ENCODE measurements at regions not wholly inside any gene's neighbourhood (a gene's known extent, or its start where the extent isn't known, plus 50 kb on each side); places are given as distances from the start of the nearest gene placed in this dataset.
"Not testable (repeated sequence)": the region's sequence is repeated elsewhere in the genome, so short reads cannot be mapped to it uniquely, and the experiment has no call there.

DNA sequence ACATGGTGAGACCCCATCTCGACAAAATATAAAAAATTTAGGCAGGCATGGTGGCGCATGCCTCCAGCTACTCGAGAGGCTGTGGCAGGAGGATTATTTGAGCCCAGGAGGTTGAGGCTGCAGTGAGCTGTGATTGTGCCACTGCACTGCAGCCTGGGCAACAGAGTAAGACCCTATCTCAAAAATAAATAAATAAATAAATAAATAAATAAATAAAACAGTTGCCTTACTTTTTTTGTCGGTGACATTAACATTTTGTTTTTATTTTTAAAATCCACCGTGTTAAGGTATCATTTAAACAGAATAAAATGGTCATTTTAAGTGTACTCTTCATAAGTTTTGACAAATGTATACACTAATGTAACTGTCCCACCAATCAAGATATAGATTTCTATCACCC is 57.0 kb downstream of the RASL11A start:
- no peak for DNase-seq (ENCODE audit: low read depth)

DNA sequence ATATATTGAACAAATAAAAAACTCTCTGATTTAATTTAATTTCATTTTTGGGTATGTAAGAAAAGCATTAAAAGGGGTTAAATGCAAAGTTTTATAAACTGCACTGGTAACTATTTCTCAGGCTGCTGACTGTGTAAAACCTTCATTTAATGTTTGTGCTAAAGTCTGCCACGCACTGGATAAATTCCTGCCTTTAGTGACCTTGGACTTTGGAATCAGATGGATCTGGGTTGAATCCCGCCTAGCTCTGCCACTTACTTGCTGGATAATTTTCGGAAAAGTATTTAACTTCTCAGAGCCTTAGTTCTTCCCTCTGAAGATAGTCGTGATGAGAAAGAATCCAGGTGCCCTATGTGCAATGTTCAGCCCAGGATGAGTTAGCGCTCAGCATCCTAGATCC is 58.6 kb downstream of the RASL11A start:
- no peak for DNase-seq (ENCODE audit: low read depth)

DNA sequence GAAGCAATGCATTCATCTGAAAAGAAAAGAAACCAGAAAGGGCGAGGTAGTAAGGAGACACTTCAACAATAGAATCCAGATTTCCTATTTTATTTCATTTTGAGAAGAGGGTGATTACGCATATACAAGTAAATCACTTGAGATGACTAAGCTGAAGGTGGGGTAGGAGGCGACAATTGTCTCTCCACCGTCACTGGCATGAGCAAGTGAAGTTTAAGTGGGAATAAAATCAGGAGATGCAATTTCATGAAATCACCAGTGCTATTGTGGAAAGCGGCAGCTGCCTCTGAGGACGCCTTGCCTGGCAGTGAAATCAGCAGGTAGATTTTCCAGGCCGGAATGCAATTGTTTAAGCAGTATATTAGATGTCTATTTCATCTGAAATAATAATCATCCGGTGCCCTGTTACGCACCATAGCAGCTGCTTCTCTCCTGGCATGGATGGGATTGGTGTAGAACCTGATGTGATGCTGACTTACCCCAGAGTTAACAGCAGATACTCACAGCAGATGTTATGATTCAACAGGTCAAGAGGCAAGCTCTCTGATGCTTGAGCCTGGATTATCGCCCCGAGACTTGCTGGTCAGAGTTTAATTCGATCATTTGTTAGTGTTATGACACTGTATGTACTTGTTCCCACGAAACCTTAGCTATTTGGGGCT is 64.3 kb downstream of the RASL11A start:
- no peak for DNase-seq (ENCODE audit: low read depth)

DNA sequence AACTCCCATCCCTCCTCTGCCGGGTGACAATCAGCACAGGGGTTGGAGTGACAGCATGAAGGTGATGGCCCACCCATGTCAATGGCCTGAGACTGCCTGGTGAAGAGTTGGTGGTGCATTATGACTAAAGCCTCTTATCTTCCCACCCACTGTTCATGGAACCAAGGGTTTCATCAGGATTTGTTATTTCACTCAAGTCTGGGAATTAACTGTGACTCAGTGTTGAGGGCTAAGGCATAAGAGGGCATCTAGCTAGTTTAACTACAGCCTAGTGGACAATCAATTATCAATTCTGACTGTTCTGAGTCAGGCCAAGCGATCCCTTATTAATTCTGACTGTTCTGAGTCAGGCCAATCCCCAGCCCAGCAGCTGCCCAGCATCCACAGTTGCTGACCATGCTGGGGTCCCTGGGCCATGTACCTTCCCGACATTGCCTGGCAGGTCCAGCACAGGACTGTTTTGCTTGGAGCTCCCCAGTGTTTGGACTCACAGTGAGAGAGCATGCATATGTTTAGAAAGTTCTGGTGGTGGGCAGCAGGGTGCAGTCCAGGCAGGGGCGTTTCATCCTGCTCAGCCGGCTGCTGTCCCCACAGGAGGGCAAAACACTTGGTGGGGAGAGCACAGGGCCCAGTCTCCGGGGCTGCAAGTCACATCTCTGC is 65.5 kb downstream of the RASL11A start:
- DNase-seq (ENCODE audit: low read depth): no peak

DNA sequence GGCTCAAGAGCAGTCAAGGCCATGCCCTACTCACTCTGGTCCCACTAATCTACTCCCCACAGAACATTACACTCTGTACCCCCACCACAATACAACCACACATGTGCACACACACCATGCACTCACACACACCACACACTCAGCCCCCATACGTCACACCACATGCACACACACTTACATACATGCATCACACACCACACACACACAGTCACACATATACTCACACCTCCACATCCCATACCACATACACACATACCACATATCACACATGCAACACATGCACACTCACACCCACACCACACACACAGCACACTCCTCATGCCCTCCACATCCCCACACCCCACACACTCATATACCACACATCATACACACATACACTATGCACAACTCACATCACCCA is 67.6 kb downstream of the RASL11A start:
- DNase-seq (ENCODE audit: low read depth): no peak

DNA sequence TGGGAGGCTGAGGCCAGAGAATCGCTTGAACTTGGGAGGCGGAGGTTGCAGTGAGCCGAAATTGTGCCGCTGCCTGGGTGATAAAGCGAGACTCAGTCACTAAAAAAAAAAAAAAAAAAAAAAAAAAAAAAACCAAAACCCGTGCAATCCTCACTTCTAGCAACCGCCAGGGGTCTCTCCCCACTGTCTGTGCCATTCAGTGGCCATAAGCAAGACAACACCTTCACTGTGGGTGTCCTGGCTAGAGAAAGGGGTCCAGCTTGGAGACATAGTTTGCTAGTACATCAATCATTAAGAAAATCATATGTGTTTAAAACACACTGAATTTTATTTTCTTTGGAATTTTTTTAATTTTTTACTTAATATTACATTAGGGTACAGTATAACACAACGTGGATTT is 68.2 kb downstream of the RASL11A start:
- no peak for DNase-seq (ENCODE audit: low read depth)

DNA sequence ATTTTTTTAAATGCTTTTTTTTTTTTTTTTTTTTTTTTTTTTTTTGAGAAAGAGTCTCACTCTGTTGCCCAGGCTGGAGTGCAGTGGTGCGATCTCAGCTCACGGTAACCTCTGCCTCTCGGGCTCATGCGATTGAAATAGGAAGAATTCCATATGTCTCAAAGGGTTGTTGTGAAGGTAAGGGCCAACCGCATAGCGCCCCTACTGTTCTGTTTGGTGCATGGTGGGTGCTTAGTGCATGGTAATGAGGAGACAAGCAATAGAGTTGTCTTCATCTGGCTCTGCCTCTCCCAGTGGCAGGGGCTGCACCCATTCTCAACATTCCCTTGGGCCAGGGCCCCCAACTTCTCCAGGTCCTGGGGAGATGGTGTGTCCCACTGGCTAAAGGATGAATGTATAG is 68.7 kb downstream of the RASL11A start:
- DNase-seq (ENCODE audit: low read depth): no peak

DNA sequence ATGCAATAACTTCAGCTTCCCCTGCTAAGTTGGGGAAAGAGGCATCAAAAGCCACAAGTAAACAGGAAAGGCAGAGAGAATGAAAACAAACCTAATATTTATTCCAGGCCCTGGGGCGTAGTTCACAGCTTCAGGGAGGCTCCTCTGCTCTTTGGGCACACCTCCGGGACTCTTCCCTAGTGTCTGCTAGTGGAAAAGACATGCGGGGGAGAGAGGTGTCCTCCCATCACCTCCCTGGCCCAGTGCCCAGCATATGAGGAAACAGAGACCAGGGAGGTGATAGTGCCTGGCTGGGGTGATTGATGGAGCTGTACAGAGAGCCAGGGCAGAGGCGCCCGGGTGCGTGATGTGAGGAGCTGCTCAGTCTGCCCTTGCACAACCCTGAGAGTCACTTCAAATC is 71.0 kb downstream of the RASL11A start:
- no peak for DNase-seq (ENCODE audit: low read depth)

DNA sequence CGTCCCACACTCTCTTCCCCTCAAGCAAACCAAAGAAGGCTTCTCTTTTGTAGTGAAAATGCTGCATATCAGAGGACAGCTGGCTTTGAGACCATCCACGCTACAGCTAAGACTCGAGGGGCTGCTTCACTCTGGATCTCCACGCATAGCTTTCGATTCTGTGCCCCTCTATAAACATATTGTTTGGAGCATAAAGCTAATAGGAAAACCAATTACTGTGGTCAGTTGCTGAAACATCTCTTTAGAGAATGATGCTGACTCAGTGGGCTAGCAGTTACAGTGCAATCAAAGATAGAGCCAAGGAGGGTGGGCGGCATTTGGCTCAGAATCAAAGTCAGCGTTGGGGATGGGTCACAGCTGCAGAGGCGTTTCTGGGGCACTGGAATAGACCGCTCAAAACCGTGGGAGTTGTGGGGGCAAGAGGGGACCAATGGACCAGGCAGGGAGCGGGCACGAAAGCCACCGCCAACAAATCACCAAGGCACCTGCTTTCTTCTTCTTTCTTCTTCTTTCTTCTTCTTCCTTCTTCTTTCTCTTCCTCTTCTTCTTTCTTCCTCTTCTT is 76.7 kb downstream of the RASL11A start:
- DNase-seq (ENCODE audit: low read depth): no peak

DNA sequence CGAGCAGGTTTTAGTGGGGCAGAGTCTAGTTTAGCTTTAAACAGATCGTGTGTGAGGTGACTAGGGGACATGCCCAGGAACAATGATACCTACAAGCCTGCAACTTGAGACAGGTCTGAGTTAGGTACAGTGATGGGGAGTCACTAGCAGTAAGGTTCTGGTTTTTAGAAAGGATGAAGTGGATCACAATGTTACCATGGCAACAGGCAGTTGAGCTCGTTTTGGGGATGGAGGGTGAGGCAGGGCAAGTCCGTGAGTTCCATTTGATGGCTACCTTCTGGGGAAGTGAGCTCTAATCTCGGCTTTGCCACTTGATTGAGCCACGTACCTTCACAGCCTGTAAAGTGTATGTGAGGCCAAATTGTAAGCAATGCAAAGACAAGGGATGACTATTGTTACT is 76.0 kb upstream of the GTF3A start:
- DNase-seq (ENCODE audit: low read depth): no peak

DNA sequence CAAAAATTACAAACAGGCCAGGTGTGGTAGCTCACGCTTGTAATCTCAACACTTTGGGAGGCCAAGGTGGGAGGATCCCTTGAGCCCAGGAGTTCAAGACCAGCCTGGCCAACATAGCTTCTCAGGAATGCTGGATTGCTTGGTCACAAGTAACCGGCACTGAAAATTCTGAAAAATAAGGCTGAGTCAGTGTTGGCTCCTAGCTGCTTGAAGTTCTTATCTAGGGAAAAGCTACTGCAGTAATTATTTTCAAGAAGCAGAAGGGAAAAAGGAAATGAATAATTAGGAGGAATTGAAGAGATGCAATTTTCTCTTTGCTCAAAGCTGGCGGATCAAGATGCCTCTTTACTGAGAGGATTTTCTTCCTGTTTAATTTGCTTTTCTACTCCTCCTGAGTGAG is 75.0 kb upstream of the GTF3A start:
- DNase-seq (ENCODE audit: low read depth): no peak

DNA sequence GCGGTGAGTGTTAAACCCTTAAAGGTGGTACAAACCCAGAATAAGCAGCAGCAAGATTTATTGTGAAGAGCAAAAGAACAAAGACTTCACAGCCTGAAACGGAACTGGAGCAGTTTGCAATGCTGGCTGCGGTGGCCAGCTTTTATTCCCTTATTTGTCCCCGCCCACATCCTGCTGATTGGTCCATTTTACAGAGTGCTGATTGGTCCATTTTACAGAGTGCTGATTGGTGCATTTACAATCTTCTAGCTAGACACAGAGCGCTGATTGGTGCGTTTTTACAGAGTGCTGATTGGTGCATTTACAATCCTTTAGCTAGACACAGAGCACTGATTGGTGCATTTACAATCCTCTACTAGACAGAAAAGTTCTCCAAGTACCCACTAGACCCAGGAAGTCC is 73.6 kb upstream of the GTF3A start:
- not testable (repeated sequence) for DNase-seq (ENCODE audit: low read depth)

DNA sequence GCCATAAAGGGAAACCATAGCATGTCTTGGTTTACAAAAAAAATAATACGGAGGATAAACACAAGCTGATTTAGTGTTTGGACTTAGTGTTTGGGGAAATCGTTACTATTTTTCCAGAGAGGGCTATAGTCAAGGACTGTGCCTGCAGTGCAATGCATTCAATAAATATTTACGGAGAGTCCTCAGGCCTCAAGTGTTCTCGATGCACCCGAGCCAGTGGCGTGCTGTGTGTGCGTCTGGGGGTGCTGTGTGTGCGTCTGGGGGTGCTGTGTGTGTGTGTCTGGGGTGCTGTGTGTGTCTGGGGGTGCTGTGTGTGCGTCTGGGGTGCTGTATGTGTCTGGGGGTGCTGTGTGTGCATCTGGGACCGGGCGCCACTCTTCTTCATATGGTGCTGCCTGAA is 71.7 kb upstream of the GTF3A start:
- DNase-seq (ENCODE audit: low read depth): no peak

DNA sequence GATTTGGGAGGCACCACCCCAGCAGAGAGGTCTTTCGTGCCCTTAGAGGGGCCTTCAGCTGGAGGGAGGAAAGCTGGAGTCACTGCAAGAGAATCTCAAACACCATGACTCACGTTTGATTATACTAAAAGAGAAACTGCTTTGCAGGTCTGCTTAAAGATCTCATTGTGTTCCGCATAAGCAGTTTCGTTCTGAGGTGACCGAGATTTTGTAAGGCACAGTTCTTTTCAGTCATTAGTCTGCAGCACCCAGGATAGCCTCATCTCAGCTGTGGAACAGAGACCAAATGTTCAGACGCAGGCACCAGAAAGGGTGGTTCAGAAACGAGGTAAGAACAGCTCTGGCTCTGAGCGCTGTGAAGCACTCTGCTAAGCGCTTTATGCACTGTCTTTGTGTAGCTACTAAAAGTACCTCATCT is 71.2 kb upstream of the GTF3A start:
- no peak for DNase-seq (ENCODE audit: low read depth)

DNA sequence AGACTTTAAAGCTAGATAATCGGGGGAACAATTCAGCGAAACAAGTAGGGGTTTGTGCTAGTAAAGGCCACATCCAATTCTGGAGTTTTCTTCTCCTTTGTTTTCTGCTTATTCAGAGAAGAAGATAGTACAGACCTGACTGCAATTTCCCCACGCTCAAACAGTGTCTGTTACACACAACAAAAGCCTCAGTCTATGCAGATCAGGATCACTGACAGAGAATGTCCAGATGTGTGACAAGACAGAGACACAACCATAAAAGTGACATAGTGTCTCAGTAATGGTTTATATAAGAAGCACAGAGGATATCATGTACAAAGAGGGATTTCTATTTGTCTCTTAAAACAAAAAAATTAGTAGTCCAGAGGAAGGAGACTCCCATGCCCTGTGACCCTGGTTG is 70.7 kb upstream of the GTF3A start:
- no peak for DNase-seq (ENCODE audit: low read depth)

DNA sequence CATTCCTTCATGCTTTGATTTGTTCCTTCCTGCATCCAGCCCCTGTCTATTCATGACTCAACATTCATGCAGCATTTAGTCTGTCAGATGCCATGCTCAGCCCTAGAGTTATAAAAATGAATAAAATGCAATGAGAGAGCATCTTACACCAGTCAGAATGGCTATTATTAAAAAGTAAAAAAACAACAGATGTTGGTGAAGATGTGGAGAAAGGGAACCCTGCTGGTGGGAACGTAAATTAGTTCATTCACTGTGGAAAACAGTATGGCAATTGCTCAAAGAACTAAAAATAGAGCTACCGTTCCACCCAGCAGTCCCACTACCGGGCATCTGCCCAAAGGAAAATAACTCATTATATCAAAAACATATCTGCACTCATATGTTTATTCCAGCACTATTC is 70.0 kb upstream of the GTF3A start:
- no peak for DNase-seq (ENCODE audit: low read depth)

DNA sequence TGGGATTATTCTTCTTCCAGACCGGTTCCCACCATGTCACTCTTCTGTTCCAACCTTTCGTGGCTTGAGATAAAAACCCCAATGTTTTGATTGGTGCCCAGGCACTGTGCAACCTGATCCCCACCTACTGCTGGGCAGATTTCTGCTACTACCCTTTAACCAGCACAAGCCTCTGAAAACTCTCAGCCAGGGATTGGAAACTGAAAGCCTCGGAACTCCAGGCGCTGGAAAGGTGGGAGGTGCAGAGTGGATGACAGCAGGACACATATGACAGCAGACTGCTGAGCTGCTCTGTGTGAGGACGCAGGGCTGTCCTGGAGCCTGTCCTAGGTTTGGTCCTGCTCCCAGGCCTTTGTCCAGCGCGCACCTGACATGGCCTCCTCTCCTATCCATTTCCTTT is 68.5 kb upstream of the GTF3A start:
- no peak for DNase-seq (ENCODE audit: low read depth)

DNA sequence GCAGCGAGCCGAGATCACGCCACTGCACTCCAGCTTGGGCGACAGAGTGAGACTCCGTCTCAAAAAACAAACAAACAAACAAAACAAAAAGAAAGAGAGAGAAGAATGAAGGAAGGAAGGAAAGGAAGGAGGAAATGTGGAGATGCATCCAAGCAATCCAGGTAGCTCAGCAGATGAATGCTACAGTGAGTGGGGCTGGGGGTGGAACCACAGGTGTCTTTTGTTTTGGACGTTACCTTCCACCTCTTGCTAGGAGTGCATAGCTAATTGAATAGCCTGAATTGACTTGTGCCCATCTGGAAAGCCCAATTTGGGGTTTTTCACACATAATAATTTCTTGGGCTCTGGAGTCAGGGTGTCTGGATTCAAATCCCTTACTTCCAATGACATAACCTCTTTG is 66.0 kb upstream of the GTF3A start:
- DNase-seq (ENCODE audit: low read depth): no peak

DNA sequence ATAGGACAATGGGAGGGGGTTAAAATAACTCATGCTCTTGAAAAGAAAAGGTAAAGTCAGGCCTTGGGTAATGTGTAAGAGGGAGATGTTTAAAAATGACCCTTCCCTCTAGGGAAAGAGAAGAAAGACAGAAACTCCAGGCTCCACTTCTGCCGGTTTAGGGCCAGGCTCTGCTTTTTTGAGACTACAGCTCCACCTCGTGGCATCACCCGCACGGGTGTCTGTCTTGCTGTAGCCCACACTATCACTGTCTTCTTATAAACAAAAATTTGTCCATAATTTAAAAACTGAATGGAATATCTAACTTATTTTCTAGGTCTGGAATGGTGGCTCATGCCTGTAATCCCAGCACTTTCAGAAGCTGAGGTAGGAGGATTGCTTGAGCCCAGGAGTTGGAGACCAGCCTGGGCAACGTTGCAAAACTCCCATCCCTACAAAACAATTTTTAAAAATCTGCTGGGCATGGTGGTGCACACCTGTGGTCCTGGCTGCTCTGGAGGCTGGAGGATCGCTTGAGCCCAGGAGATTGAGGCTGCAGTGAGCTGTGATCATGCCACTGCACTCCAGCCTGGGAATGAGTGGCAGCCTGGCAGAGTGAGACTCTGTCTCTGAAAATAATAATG is 65.1 kb upstream of the GTF3A start:
- DNase-seq (ENCODE audit: low read depth): peak; percentile 45

DNA sequence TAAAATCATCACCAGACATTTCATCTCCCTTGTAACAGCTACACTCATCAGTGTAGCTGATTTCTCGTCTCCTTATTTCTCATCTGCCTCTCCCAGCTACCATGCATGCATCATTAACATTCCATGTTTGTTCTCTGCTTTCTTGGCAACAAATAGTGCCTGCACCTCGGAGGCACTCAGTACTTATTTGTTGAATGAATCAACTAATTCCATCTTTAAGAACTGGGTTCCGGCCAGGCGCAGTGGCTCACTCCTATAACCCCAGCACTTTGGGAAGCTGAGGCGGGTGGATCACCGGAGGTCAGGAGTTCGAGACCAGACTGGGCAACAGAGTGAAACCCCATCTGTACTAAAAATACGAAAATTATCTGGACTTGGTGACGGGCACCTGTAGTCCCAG is 63.9 kb upstream of the GTF3A start:
- DNase-seq (ENCODE audit: low read depth): no peak

DNA sequence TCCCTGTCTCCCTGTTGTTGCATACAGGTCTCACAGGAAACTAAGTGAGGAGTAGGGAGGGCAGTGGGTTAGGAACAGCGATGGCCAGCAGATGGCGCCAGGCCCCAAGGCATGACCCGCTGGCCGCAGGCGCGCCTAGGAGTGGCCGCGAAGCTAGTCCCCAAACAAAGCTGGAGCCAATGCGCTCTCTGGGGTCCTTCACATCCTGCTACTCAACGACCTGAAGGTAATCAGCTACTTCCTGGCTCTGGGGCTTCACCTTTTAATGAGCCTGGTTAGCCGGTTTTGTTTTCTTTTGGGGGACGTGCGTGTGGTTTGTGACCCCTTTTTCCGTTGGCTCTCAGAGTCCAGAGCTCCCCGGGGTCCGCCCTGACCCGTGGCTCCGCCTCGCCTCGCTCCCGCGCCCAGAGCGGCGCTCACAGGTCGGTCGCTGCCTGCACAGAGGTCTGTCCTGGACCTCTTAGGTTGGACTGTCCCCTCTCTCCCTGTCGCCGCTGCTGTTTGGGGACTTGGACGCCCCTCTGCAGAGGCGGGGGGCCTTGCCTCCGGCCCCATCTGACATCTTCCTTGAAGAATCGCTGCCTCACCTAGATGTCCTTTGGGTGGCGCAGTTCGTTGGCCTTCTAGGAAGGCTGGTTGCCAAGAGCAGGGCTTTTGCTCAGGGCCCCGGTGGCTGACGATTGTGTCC is 62.2 kb upstream of the GTF3A start:
- DNase-seq (ENCODE audit: low read depth): peak; percentile 71

DNA sequence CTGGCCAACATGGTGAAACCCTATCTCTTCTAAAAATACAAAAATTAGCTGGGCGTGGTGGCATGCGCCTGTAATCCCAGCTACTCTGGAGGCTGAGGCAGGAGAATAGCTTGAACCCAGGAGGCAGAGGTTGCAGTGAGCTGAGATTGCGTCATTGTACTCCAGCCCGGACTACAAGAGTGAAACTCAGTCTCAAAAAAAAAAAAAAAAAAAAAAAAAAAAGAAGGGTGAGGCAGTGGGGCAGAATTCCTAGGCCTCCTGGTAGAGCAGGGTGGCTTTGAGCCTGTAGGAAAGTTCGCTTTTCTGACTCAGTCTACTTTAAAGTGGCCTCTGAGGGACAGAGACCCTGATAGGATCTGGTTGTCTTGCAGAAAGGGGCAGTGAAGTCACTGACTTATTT is 60.8 kb upstream of the GTF3A start:
- not testable (repeated sequence) for DNase-seq (ENCODE audit: low read depth)

DNA sequence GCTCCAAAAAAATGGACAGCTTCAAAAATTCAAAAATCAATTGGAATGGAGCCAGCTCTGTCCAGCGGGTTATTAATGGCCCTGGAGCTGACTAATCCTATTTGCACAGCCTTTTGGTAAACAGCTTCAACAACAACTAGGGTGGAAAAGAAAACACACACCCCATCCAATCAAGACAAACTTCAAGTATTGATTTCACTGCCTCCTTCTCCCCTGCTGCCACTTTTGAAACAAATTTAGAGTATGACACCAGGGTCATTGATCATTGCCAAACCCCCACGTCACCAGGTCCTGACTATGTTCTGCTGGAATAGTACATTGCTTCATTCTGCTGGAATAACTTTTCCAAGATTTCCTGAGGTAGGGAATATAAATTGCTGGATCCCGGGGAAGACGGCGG is 56.8 kb upstream of the GTF3A start:
- DNase-seq (ENCODE audit: low read depth): no peak
